ENCODE measurements at regions not wholly inside any gene's neighbourhood (a gene's known extent, or its start where the extent isn't known, plus 50 kb on each side); places are given as distances from the start of the nearest gene placed in this dataset.

GRCh38 chr11:34795641-34796040 is 120.5 kb downstream of the APIP start (continued):
- TF ChIP-seq SMAD5 (IDR thresholded peaks at IDR 0.05; ENCODE audit: low read depth) = no peak
- no peak for TF ChIP-seq ZNF274 (IDR thresholded peaks at IDR 0.05; ENCODE audit: insufficient read depth, insufficient read length)

GRCh38 chr11:34794696-34795095 is 121.5 kb downstream of the APIP start:
- TF ChIP-seq NFXL1 (IDR thresholded peaks at IDR 0.05; ENCODE audit: borderline replicate concordance) (no peak), ATF7 (IDR thresholded peaks at IDR 0.05; ENCODE audit: low read depth) (no peak), NBN (IDR thresholded peaks at IDR 0.05) (no peak), SMARCA5 (IDR thresholded peaks at IDR 0.05) (no peak), PKNOX1 (IDR thresholded peaks at IDR 0.05) (no peak), KDM1A (IDR thresholded peaks at IDR 0.05; ENCODE audit: borderline replicate concordance) (no peak), ZNF384 (IDR thresholded peaks at IDR 0.05; ENCODE audit: borderline replicate concordance, low read depth, low read length) (no peak), MYB (IDR thresholded peaks at IDR 0.05; ENCODE audit: borderline replicate concordance, low read depth, low read length) (no peak), SMAD1 (IDR thresholded peaks at IDR 0.05; ENCODE audit: low read depth, partially characterized antibody) (no peak), ASH2L (IDR thresholded peaks at IDR 0.05; ENCODE audit: borderline replicate concordance, low read depth) (no peak)
- SMC1A ChIA-PET (ENCODE audit: uncharacterized antibody, unreplicated experiment) = no interaction called here
- ATAC-seq = no peak
- Histone ChIP-seq H3K27ac (ENCODE audit: control insufficient read depth, insufficient read depth) (no peak overlapping the region), H4K20me1 (ENCODE audit: control insufficient read depth, insufficient read depth) (no peaks in the 10 kb centered on the region), H3K4me1 (ENCODE audit: control insufficient read depth, insufficient read depth, low read length) (no peaks in the 10 kb centered on the region), H3K4me3 (no peak overlapping the region), H3K27me3 (replicated peaks in 1 of 2; ENCODE audit: control insufficient read depth in 2 of 2, insufficient read depth in 2 of 2, low read length in 1 of 2) (no peaks in the 10 kb centered on the region), H2AFZ (ENCODE audit: control insufficient read depth, low read depth, low read length) (no peak overlapping the region), H3K79me2 (ENCODE audit: control insufficient read depth, insufficient read depth, low read length) (no peaks in the 10 kb centered on the region), H3K36me3 (ENCODE audit: control insufficient read depth in 2 of 2, insufficient read depth in 2 of 2, low read length in 1 of 2) (no peaks in the 10 kb centered on the region), H3K4me2 (ENCODE audit: control insufficient read depth, insufficient read depth) (no peak overlapping the region), H3K9ac (ENCODE audit: control insufficient read depth, insufficient read depth, low read length) (no peak overlapping the region), H3K9me3 (replicated peaks; ENCODE audit: control insufficient read depth, insufficient read depth, low read length) (no peaks in the 10 kb centered on the region; the same call in 2 of the 3 replicates)
- DNase-seq (ENCODE audit: low read depth, low spot score) = no peak
- in situ Hi-C loops (cut with MboI) = no loop called here
- POLR2A ChIA-PET = no interaction called here
- no TSS peak for BruUV-seq (replicated peaks)
- FAIRE-seq = no peak
- 37% methylated on average over 3 of the region's 3 CpGs for WGBS (ENCODE audit: insufficient coverage, insufficient replicate concordance, low lambda C conversion rate, missing lambda C conversion rate)
- intact Hi-C loops (cut with micrococcal nuclease; ENCODE audit: unreplicated experiment) = no loop called here
- RAD21 ChIA-PET (ENCODE audit: unreplicated experiment) = no interaction called here
- CTCF ChIA-PET = no interaction called here

All from GM12878 (cell line).